ENCODE measurements at regions not wholly inside any gene's neighbourhood (a gene's known extent, or its start where the extent isn't known, plus 50 kb on each side); places are given as distances from the start of the nearest gene placed in this dataset.
"Not testable (repeated sequence)": the region's sequence is repeated elsewhere in the genome, so short reads cannot be mapped to it uniquely, and the experiment has no call there.

GRCh38 chr1:149349448-149349847, 125.4 kb upstream of the NBPF19 start:
- TF ChIP-seq, protein P1, sequence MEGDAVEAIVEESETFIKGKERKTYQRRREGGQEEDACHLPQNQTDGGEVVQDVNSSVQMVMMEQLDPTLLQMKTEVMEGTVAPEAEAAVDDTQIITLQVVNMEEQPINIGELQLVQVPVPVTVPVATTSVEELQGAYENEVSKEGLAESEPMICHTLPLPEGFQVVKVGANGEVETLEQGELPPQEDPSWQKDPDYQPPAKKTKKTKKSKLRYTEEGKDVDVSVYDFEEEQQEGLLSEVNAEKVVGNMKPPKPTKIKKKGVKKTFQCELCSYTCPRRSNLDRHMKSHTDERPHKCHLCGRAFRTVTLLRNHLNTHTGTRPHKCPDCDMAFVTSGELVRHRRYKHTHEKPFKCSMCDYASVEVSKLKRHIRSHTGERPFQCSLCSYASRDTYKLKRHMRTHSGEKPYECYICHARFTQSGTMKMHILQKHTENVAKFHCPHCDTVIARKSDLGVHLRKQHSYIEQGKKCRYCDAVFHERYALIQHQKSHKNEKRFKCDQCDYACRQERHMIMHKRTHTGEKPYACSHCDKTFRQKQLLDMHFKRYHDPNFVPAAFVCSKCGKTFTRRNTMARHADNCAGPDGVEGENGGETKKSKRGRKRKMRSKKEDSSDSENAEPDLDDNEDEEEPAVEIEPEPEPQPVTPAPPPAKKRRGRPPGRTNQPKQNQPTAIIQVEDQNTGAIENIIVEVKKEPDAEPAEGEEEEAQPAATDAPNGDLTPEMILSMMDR (IDR thresholded peaks at IDR 0.05; ENCODE audit: low read depth, low read length) = not testable (repeated sequence)
- not testable (repeated sequence) for TF ChIP-seq MYC (IDR thresholded peaks at IDR 0.05; ENCODE audit: low read depth, low read length)
